Gastroesophageal sphincter (tissue), 3 donors: ENCODE measurements at regions not wholly inside any gene's neighbourhood (a gene's known extent, or its start where the extent isn't known, plus 50 kb on each side); places are given as distances from the start of the nearest gene placed in this dataset.

Experiments used
- EP300 ChIP-seq: sonication (generic); formaldehyde crosslinking; IDR thresholded peaks from one replicate; pipeline ENCODE4 v1.6.1; 2017; ENCODE audit warnings: antibody characterized with exemption, mild to moderate bottlenecking
- TF ChIP-seq, protein P1 (sequence below), 4 experiments: fragments of 200-600 bp in 2 of 4; fragments of 450-650 bp in 2 of 4; sonication (generic) in 1 of 4; IDR thresholded peaks; one replicate each; pipeline ENCODE4 v1.5.1; 2017 to 2019; ENCODE audit warnings: antibody characterized with exemption in 4 of 4, mild to moderate bottlenecking in 2 of 4, moderate library complexity in 2 of 4

DNA sequence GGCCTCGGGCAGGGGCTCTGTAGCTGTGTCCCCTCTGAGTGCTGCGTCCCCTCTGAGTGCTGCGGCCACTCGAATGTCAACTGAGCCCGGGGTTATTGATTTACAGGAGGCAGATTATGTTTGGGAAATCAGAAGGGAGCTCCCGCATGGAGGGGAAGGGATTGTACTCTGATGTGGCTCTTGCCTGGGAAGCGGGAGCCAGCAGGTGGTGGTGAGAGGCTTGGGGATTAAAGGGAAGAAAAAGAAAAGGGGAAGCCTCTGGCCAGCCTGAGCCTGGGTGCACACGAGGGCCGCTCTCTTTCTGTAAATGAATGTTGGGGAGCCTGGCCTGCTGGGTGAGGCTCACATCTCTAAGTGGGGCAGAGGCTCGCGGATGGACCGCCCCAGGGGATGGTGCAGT, 143.7 kb downstream of the AACS start:
- no peak for TF ChIP-seq EP300
- TF ChIP-seq, protein P1, sequence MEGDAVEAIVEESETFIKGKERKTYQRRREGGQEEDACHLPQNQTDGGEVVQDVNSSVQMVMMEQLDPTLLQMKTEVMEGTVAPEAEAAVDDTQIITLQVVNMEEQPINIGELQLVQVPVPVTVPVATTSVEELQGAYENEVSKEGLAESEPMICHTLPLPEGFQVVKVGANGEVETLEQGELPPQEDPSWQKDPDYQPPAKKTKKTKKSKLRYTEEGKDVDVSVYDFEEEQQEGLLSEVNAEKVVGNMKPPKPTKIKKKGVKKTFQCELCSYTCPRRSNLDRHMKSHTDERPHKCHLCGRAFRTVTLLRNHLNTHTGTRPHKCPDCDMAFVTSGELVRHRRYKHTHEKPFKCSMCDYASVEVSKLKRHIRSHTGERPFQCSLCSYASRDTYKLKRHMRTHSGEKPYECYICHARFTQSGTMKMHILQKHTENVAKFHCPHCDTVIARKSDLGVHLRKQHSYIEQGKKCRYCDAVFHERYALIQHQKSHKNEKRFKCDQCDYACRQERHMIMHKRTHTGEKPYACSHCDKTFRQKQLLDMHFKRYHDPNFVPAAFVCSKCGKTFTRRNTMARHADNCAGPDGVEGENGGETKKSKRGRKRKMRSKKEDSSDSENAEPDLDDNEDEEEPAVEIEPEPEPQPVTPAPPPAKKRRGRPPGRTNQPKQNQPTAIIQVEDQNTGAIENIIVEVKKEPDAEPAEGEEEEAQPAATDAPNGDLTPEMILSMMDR (IDR thresholded peaks at IDR 0.05), result no peak
